Sigmoid colon (tissue), 4 donors: ENCODE measurements at regions not wholly inside any gene's neighbourhood (a gene's known extent, or its start where the extent isn't known, plus 50 kb on each side); places are given as distances from the start of the nearest gene placed in this dataset.

ENCODE experiments used
- CTCF ChIP-seq, 4 experiments: fragments of 450-650 bp in 3 of 4; fragments of 200-600 bp in 1 of 4; IDR thresholded peaks; one replicate each; pipeline ENCODE4 v1.5.1; 2016 to 2019; ENCODE audit warnings: antibody characterized with exemption in 4 of 4, mild to moderate bottlenecking in 3 of 4, moderate library complexity in 2 of 4
- POLR2A ChIP-seq, 2 donors: fragments of 450-650 bp; IDR thresholded peaks; one replicate each; pipeline ENCODE4 v1.6.1; 2016; ENCODE audit warnings: antibody characterized with exemption in 2 of 2, mild to moderate bottlenecking in 2 of 2, moderate library complexity in 2 of 2
- POLR2AphosphoS5 ChIP-seq, 4 donors: sonication (generic); formaldehyde crosslinking; IDR thresholded peaks; one replicate each; pipeline ENCODE4 v1.6.1; 2017; ENCODE audit warnings: antibody characterized with exemption in 4 of 4

DNA sequence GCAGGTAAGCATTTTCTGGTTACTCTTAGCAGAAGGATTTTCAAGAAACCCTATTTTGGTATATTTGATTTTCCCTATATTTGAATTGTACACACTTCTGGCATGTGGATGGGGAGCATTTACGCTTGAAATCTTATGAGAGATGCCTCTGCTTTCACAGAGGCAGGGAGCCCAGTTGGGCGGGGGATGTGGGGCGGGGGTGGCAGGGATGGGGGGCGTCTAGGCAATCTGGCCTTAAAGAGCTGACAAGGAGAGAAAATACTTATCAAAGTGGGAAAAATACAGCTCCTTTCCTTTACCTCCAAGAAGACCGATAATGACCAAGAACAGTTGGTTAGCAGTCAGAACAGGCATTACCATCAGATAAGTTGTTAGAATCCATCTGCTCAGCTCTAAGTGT is 79.1 kb upstream of the NUDT7 start:
- TF ChIP-seq CTCF (IDR thresholded peaks at IDR 0.05) (no peak), POLR2AphosphoS5 (IDR thresholded peaks at IDR 0.05) (no peak), POLR2A (IDR thresholded peaks at IDR 0.05) (no peak)
